GM21619 (cell line): ENCODE measurements at regions not wholly inside any gene's neighbourhood (a gene's known extent, or its start where the extent isn't known, plus 50 kb on each side); places are given as distances from the start of the nearest gene placed in this dataset.
"Not testable (repeated sequence)": the region's sequence is repeated elsewhere in the genome, so short reads cannot be mapped to it uniquely, and the experiment has no call there.

Experiments
- ATAC-seq: cut with Tn5 transposase; IDR thresholded peaks from one replicate; pipeline ENCODE4 v1.9.1; 2021; ENCODE audit not compliant: unreplicated experiment

DNA sequence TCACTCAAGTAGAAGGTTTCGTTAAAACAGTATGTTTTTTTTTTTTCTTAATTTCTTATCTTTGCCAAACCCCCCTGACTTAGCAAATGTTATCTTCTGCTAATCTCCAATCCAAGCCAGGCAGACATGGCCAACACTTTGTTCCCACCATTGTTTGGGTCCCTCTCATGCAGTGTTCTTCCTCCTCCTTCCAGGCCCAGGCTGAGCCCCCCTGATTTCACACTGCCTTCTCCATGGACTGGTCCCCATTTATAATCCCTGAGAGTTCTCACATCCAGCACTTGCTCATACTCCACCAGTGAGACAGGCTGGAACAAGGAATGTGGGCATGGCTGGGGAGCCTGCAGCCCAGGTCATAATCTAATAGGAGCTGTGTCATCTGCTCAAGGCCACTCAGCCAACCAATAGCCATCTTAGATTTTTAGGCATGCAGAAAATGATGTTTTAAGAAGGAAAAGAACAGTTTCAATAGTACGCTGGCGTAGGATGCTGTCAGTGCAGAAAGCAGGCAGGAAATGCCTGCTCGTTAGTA lies 238.4 kb upstream of the CCDC196 start:
- ATAC-seq, result no peak

GRCh38 chr14:66248256-66248655 lies 237.9 kb upstream of the CCDC196 start:
- ATAC-seq, result no peak

GRCh38 chr14:66249544-66249943 lies 236.6 kb upstream of the CCDC196 start:
- ATAC-seq, result no peak

- no peak for ATAC-seq
Measured at GRCh38 chr14:66254038-66254437, 232.1 kb upstream of the CCDC196 start.

GRCh38 chr14:66268802-66269334 lies 217.3 kb upstream of the CCDC196 start:
- ATAC-seq, result no peak

DNA sequence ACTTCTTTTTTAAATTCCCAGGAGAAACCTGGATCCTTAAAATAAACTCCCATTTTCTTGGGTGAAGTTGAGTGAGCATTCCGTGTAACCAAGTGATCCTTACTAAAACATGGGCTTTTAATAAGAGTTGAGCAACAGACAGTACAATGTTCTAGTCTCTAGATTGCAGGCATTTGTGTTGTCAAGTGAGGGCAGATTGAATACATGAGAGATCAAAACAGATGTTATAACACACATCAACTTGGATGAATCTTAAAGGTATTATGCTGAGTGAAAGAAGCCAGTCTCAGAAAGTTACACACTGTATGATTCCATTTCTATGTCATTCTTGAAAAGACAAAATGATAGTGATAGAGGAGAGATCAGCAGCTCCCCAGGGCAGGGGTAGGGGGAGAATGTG lies 213.9 kb upstream of the CCDC196 start:
- ATAC-seq, result no peak

DNA sequence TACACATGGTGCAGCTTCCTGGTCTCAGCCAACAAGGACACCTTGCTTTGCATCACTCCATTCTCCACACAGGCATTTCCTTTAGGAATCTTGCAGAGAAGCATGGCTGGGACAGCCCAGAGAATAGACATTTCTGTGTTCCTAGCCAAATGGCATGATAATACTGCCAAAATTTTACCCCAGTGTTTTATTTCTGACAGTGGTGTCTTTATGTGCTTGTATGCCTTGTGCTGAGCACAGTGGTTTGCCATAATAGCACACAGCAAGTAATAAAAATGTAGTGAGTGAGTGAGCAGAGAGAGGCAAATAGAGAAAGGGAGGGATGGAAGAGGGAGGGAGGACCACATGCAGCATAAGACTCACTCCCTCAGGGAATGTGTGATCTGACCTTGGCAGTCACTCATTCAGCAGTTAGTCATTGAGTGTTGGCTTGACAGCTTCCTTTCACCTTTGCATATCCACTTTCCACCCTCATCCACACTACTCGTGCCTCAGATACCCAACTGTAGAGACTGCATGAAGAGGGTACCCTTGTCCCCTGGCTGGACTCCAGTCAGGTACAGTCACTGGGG lies 212.8 kb upstream of the CCDC196 start:
- ATAC-seq, result no peak

DNA sequence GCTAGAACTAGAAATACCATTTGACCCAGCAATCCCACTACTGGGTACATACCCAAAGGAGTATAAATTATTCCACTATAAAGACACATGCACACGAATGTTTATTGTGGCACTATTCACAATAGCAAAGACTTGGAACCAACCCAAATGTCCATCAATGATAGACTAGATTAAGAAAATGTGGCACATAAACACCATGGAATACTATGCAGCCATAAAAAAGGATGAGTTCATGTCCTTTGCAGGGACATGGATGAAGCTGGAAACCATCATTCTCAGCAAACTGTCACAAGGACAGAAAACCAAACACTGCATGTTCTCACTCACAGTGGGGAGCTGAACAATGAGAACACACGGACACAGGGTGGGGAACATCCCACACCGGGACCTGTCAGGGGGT lies 207.8 kb upstream of the CCDC196 start:
- not testable (repeated sequence) for ATAC-seq

GRCh38 chr14:66281036-66281776 lies 205.0 kb upstream of the CCDC196 start:
- no peak for ATAC-seq

- ATAC-seq, result no peak
Measured at GRCh38 chr14:66284346-66284745, 201.8 kb upstream of the CCDC196 start.

DNA sequence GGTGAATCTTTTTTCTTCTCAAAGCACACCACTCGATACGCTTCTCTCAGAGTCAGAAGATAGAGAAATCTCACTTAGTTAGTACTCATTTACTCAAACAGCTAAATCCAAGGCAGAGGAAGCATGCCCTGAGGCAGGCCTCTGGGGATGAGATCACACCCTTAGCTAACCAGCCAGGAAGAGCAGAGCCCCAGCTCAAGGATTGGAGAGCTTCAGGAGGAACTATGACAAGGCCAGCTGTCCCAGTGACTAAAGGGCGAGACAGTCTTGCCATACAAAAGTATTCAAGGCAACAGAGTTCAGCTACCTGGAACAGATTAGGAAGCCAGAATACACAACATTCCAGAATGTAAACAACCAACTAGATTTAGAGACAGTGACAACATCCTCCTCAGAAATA lies 197.7 kb upstream of the CCDC196 start:
- ATAC-seq, result no peak

DNA sequence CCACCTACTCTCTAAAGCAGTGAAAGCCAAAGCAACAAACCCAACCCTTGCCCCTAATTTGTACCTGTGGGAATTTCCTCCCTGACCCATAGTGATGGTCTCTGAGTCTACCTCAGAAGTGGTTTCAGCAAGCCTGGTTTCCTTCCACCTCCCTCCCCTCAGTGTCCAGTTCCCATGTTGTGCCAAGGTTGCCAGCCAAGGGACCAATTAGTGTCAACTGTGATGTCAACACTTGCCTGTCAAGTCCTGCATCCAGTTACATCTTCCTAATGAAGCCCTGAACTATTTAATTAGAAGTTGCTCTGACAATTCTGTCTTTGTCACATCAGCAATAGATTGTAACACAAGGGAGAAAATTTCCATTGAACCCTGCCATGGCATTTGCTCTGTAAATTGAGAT lies 194.4 kb upstream of the CCDC196 start:
- no peak for ATAC-seq

DNA sequence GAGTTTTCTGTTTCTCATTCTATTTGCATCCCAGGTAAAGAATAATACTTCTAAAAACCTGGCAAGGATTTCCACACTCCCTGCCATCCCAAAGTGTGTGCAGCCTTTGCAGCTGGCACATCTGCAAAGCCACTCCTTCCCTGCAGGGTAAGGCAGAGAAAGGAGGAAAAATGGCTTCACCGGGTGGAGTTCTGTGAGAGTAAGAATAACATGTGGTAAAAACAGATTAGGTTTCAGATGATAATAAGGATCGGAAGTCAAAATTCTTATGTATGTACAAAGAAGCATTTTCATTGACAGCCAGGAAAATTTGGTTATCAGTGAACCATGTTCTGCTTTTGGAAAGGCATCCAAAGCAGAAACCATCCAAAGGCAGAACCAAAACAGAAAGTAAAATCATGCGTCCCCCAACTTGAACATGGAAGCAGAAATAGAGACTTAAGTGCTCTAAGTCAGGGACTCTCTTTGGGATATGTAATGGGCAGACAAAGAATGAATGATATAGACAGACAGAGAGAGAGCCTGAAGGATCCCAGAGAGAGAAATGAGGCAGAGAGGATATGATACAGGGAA lies 192.6 kb upstream of the CCDC196 start:
- no peak for ATAC-seq

- ATAC-seq, result no peak
Measured at GRCh38 chr14:66295386-66295785, 190.8 kb upstream of the CCDC196 start.

- no peak for ATAC-seq
Measured at GRCh38 chr14:66300886-66301285, 185.3 kb upstream of the CCDC196 start.

DNA sequence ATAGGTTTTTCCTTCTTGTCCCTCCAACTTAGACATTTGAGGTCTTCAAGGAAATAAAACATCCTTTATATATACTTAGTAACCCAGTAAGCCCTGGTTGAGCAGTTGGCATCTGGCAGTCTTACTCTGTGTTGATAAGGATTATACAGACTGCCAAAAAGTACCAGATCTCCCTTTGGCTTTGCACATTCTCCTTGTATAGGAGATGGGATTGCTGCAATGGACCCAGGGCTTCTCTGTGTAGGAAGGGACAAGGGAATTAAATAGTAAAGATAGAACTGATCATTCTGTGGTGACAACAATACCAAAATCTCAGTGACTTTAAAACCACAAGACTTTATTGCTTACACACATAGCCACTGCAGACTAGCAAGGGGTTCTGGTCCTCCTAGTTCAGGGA lies 180.1 kb upstream of the CCDC196 start:
- no peak for ATAC-seq

DNA sequence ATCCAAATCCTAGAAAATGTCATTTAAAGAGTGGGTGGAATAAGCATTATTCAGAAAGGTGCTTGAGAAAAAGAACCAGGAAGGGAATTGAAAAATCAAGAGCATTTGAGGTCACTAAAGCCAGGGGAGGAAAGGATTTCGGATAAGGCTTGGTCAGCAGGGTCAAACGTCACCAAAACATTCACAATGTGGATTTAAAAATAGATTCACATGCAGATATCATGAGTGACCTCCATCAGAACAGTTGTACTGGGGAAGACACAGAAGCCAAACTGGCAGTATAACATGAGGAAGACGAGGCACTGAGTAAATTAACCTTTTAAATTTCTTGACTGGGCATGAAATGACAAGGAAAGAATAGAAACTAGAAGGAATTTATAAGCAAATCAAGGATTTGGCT lies 175.1 kb upstream of the CCDC196 start:
- no peak for ATAC-seq

- no peak for ATAC-seq
Measured at GRCh38 chr14:66311990-66312389, 174.2 kb upstream of the CCDC196 start.

- no peak for ATAC-seq
Measured at GRCh38 chr14:66312451-66312850, 173.7 kb upstream of the CCDC196 start.

DNA sequence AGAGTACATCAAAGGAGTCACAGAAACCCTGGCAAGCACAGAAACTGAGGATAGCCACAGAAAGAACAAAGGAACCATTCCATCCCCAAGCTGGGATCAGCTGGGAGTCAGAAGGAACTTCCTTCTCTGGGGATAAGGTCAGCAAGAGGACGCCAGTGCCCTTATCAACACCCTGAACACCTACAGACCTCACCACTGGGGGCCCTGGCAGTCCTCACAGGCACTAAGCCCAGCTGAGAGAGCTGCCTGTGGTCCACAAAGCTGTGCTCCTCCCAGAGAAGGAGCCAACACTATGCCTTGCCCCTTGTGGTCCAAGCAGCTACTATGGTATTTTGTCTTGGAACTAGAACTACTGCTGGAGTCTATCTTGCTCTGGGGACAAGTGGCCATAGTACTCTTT lies 171.1 kb upstream of the CCDC196 start:
- no peak for ATAC-seq

GRCh38 chr14:66315548-66315947 lies 170.6 kb upstream of the CCDC196 start:
- no peak for ATAC-seq

- ATAC-seq, result no peak
Measured at GRCh38 chr14:66322564-66322963, 163.6 kb upstream of the CCDC196 start.
